HFFc6 (cell line): ENCODE measurements at regions not wholly inside any gene's neighbourhood (a gene's known extent, or its start where the extent isn't known, plus 50 kb on each side); places are given as distances from the start of the nearest gene placed in this dataset.

Experiments
- DNase-seq: peaks from one replicate; pipeline ENCODE4 v3.0.0-alpha.2; 2018
- H3K27ac Mint-ChIP-seq: 2 replicates; pipeline ENCODE4 v1.8.0; 2020; ENCODE audit warnings: mild to moderate bottlenecking, mixed read lengths
- H3K27me3 Mint-ChIP-seq: 2 replicates; pipeline ENCODE4 v1.8.0; 2021; ENCODE audit warnings: mild to moderate bottlenecking, moderate library complexity, mixed read lengths; ENCODE audit not compliant: insufficient read depth
- H3K36me3 Mint-ChIP-seq: 2 replicates; pipeline ENCODE4 v1.8.0; 2021; ENCODE audit warnings: low read depth, mixed read lengths
- H3K4me1 Mint-ChIP-seq: 2 replicates; pipeline ENCODE4 v1.8.0; 2020; ENCODE audit warnings: low read depth, mixed read lengths
- H3K4me3 Mint-ChIP-seq: 2 replicates; pipeline ENCODE4 v1.8.0; 2020; ENCODE audit warnings: mild to moderate bottlenecking, moderate library complexity, mixed read lengths
- H3K9me3 Mint-ChIP-seq: 2 replicates; pipeline ENCODE4 v1.8.0; 2020; ENCODE audit warnings: mild to moderate bottlenecking, mixed read lengths
- TF ChIP-seq, protein P1 (sequence below): fragments of 200-600 bp; sonication (generic); IDR thresholded peaks from 2 replicates; pipeline ENCODE4 v1.5.0; 2021; ENCODE audit warnings: antibody characterized with exemption, mild to moderate bottlenecking

DNA sequence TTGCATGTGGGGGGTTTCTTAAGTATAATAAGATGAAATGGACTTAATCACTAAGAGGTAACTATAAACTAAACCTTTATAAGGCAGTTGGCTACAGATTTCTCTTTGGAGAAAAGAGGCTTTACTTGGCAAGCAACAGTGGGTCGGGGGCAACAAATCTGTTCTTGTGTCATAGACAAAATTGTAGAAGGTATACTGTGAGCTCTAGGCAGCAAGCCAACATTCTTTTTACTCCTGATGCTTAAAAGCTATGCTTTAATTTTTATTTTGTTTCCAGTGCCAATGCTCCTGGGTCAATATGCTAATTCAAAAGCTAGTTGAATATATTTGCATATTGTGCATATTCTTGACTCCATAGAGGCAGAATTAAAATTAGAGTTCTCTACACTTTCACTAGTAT lies 495.4 kb downstream of the BTBD3 start:
- H3K4me3 Mint-ChIP-seq: no peak overlapping the region
- DNase-seq: no peak
- no peaks in the 10 kb centered on the region for H3K4me1 Mint-ChIP-seq
- H3K9me3 Mint-ChIP-seq: peaks cover 64% of the 10 kb centered on the region
- peaks cover 7% of the 10 kb centered on the region; the same call in 1 of the 2 replicates for H3K36me3 Mint-ChIP-seq
- H3K27ac Mint-ChIP-seq: no peak overlapping the region
- TF ChIP-seq, protein P1, sequence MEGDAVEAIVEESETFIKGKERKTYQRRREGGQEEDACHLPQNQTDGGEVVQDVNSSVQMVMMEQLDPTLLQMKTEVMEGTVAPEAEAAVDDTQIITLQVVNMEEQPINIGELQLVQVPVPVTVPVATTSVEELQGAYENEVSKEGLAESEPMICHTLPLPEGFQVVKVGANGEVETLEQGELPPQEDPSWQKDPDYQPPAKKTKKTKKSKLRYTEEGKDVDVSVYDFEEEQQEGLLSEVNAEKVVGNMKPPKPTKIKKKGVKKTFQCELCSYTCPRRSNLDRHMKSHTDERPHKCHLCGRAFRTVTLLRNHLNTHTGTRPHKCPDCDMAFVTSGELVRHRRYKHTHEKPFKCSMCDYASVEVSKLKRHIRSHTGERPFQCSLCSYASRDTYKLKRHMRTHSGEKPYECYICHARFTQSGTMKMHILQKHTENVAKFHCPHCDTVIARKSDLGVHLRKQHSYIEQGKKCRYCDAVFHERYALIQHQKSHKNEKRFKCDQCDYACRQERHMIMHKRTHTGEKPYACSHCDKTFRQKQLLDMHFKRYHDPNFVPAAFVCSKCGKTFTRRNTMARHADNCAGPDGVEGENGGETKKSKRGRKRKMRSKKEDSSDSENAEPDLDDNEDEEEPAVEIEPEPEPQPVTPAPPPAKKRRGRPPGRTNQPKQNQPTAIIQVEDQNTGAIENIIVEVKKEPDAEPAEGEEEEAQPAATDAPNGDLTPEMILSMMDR: no peak
- no peaks in the 10 kb centered on the region for H3K27me3 Mint-ChIP-seq

DNA sequence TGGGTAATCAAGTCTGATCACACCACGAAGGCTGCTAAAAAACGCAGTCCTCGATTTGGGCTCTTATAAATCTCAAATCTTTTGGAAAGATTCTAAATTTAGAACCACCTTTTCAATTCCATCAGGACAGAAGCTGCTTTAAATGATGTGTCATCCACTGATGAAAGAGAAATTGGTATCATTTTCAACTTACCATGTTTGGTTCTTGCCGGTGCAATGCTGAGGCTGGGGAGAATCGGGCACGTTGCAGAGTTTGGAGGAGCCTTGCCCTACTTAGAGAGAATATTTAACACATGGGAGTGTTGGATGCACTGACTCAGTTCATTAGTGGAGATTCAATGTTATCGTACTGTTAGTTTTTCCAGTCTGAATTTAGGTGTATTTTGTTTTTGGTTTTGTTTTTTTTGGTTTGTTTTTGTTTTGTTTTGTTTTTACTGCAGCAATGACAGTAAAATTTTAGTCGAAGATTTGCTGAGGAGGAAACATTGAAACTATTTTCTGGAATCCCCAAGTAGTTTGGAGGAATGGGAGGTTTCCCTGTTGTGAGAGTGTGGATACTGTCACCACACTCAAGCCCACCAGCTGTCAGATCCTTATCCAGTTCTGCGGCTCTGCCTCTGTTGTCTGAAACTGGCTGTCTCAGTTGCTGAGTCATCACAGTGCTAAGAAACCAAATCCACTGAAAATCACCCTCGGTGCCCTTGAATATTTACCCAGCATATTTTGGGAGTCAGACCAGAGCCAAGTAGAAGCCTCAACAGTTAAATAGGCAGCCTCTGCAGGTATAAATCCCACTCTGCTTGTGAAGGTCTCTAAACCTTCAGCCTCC lies 497.0 kb downstream of the BTBD3 start:
- TF ChIP-seq, protein P1: no peak
- H3K4me1 Mint-ChIP-seq: no peaks in the 10 kb centered on the region
- H3K27ac Mint-ChIP-seq: no peak overlapping the region
- no peak for DNase-seq
- peaks cover 64% of the 10 kb centered on the region for H3K9me3 Mint-ChIP-seq
- H3K27me3 Mint-ChIP-seq: no peaks in the 10 kb centered on the region
- peaks cover 7% of the 10 kb centered on the region; the same call in 1 of the 2 replicates for H3K36me3 Mint-ChIP-seq
- no peak overlapping the region for H3K4me3 Mint-ChIP-seq

DNA sequence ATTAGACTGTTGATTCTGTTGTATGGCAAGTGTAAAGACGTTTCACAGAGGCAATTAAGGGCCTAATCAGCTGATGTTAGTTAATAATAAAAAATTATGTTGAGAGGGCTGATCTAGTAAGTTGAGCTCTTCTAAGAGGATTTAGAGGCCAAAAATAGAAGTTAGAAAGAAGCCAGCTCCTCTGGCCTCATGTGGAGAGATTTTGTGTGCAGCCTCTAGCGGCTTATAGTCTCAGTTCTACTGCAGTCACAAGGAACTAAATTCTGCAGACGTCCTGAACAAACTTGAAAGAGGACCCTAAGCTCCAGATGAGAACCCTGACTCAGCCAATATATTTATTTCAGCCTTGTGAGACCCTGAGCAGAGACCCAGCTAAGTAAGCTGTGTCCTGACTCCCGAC lies 498.6 kb downstream of the BTBD3 start:
- TF ChIP-seq, protein P1: no peak
- no peak for DNase-seq
- Mint-ChIP-seq H3K36me3 (peaks cover 7% of the 10 kb centered on the region; the same call in 1 of the 2 replicates), H3K4me1 (no peaks in the 10 kb centered on the region), H3K27me3 (no peaks in the 10 kb centered on the region), H3K9me3 (peaks cover 55% of the 10 kb centered on the region), H3K4me3 (no peak overlapping the region), H3K27ac (no peak overlapping the region)

DNA sequence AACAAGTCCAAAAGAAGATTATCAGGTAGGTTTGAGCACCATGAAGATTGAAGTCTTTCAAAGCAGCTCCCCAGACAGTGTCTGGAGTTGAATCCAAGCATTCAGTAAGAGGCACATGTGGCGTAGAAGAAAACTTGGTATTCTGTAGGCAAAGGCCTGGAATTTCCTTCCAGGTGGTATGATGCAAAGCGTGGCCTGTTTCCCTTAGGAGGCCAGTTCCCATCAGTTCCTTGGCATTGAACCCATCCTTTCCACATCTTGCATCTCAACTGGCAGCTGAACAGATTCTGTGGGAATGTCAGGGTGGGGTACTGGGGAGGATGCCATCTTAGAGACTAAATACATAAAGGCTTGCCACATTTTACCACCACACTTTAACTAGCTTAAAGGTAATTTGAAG lies 516.0 kb downstream of the BTBD3 start:
- no peaks in the 10 kb centered on the region; the same call in 1 of the 2 replicates for H3K36me3 Mint-ChIP-seq

DNA sequence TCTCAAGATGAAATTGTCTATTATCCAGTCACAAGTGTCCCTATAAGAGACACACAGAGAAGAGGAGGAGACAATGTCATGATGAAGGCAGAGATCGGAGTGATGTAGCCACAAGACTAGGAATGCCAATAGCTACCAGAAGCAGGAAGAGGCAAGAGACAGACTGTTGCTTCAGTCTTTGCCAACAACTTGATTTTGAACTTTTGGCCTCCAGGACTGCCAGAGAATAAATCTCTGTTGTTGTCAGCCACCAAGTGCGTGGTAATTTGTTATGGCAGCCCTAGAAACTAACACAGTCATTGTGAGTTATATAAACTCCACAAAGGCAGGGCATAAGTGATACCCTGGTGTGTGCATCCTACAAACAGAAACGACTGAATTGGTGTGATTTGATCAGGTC lies 517.0 kb downstream of the BTBD3 start:
- no peak overlapping the region for H3K4me3 Mint-ChIP-seq
- DNase-seq: no peak
- H3K27me3 Mint-ChIP-seq: no peaks in the 10 kb centered on the region
- H3K27ac Mint-ChIP-seq: no peak overlapping the region
- no peaks in the 10 kb centered on the region; the same call in 1 of the 2 replicates for H3K36me3 Mint-ChIP-seq
- H3K9me3 Mint-ChIP-seq: peaks cover 51% of the 10 kb centered on the region
- H3K4me1 Mint-ChIP-seq: no peaks in the 10 kb centered on the region
- TF ChIP-seq, protein P1: no peak

More for the DNA sequence above, 516.0 kb downstream of the BTBD3 start:
- no peaks in the 10 kb centered on the region for H3K4me1 Mint-ChIP-seq
- no peak overlapping the region for H3K4me3 Mint-ChIP-seq
- TF ChIP-seq, protein P1: no peak
- DNase-seq: no peak
- H3K27me3 Mint-ChIP-seq: no peaks in the 10 kb centered on the region
- peaks cover 46% of the 10 kb centered on the region for H3K9me3 Mint-ChIP-seq
- no peak overlapping the region for H3K27ac Mint-ChIP-seq
